OCI-LY7 (cell line): ENCODE measurements at regions not wholly inside any gene's neighbourhood (a gene's known extent, or its start where the extent isn't known, plus 50 kb on each side); places are given as distances from the start of the nearest gene placed in this dataset.

Experiments
- BruUV-seq: library from RNA; stranded (reverse); fragments of 400-500 nt; replicated peaks from 2 replicates; lab custom pipeline; 2021; lab: Mats Ljungman, UMichigan
- CTCF ChIA-PET: fragments of 300-600 bp; sonication (Branson Sonifier 250); formaldehyde crosslinking; loops from one replicate; lab custom pipeline; 2022; ENCODE audit warnings: antibody characterized with exemption; ENCODE audit not compliant: unreplicated experiment; lab: Charles Lee
- POLR2A ChIA-PET: fragments of 300-600 bp; sonication (Branson Sonifier 250); formaldehyde crosslinking; loops from one replicate; lab custom pipeline; 2022; ENCODE audit warnings: antibody characterized with exemption; lab: Charles Lee
- DNase-seq: peaks from one replicate; pipeline ENCODE4 v3.0.0-alpha.2; 2015; ENCODE audit warnings: low spot score
- H2AFZ ChIP-seq: fragments of 200-600 bp; sonication (generic), shearing (Covaris generic); 2 replicates; pipeline ENCODE4 v1.6.1; 2014; ENCODE audit warnings: mild to moderate bottlenecking, antibody characterized with exemption, low read length, moderate library complexity
- H3K27ac ChIP-seq: fragments of 200-600 bp; sonication (generic); 2 replicates; pipeline ENCODE4 v1.5.1; 2014; ENCODE audit warnings: mixed run types, low read depth, mild to moderate bottlenecking, moderate library complexity, low read length, inconsistent platforms; ENCODE audit not compliant: poor library complexity, severe bottlenecking
- H3K36me3 ChIP-seq: fragments of 200-600 bp; sonication (generic); 2 replicates; pipeline ENCODE4 v1.6.1; 2014; ENCODE audit warnings: mild to moderate bottlenecking, antibody characterized with exemption, low read length, moderate library complexity, mixed read lengths; ENCODE audit not compliant: insufficient read depth
- H3K4me1 ChIP-seq: fragments of 200-600 bp; sonication (generic); 2 replicates; pipeline ENCODE4 v1.5.1; 2014; ENCODE audit warnings: mild to moderate bottlenecking, low read length; ENCODE audit not compliant: insufficient read depth, poor library complexity, severe bottlenecking
- H3K4me2 ChIP-seq: fragments of 200-600 bp; sonication (generic); 2 replicates; pipeline ENCODE4 v1.6.1; 2014; ENCODE audit warnings: mild to moderate bottlenecking, low read length
- H3K4me3 ChIP-seq: fragments of 200-600 bp; sonication (generic); 2 replicates; pipeline ENCODE4 v1.5.1; 2014; ENCODE audit warnings: mild to moderate bottlenecking, low read depth, low read length; ENCODE audit not compliant: poor library complexity, severe bottlenecking
- H3K79me2 ChIP-seq: fragments of 200-600 bp; sonication (generic); 2 replicates; pipeline ENCODE4 v1.6.1; 2016; ENCODE audit warnings: low read depth, mild to moderate bottlenecking, low read length, moderate library complexity, mixed read lengths; ENCODE audit not compliant: insufficient read depth
- H3K9me2 ChIP-seq: fragments of 200-600 bp; sonication (generic); 2 replicates; pipeline ENCODE4 v1.6.1; 2016; ENCODE audit warnings: mild to moderate bottlenecking, low read length, mixed read lengths; ENCODE audit not compliant: insufficient read depth
- H3K9me3 ChIP-seq: fragments of 200-600 bp; sonication (generic); 2 replicates; pipeline ENCODE4 v1.6.1; 2014; ENCODE audit warnings: mild to moderate bottlenecking, mixed run types, low read length, mixed read lengths
- H4K20me1 ChIP-seq: fragments of 200-600 bp; sonication (generic); 2 replicates; pipeline ENCODE4 v1.6.1; 2014; ENCODE audit warnings: mild to moderate bottlenecking, antibody characterized with exemption, low read length, moderate library complexity, mixed read lengths; ENCODE audit not compliant: insufficient read depth
- CTCF ChIP-seq: fragments of 200-600 bp; sonication (generic); conservative IDR thresholded peaks from 2 replicates; pipeline ENCODE4 v1.5.1; 2014; ENCODE audit warnings: mild to moderate bottlenecking, antibody characterized with exemption, low read length, moderate library complexity, mixed read lengths
- EZH2phosphoT487 ChIP-seq: fragments of 200-600 bp; sonication (generic); IDR thresholded peaks from 2 replicates; pipeline ENCODE4 v1.6.1; 2018; ENCODE audit warnings: low read depth, borderline replicate concordance, mild to moderate bottlenecking, mixed run types, antibody characterized with exemption, low read length, moderate library complexity, mixed read lengths
- intact Hi-C: fragments of 100-400 bp; cut with micrococcal nuclease; formaldehyde crosslinking; loops from one replicate; pipeline ENCODE4 v1.10.0; 2022; ENCODE audit not compliant: unreplicated experiment

GRCh38 chr22:49112176-49112575, 715.5 kb downstream of the BRD1 start:
- no peak overlapping the region for H3K4me2 ChIP-seq
- no peaks in the 10 kb centered on the region for H3K4me1 ChIP-seq
- H2AFZ ChIP-seq, result no peak overlapping the region
- H3K27ac ChIP-seq, result no peak overlapping the region
- H3K36me3 ChIP-seq, result no peaks in the 10 kb centered on the region
- H3K79me2 ChIP-seq, result no peaks in the 10 kb centered on the region
- no peak for DNase-seq
- TF ChIP-seq CTCF, result no peak
- TF ChIP-seq EZH2phosphoT487, result no peak
- ChIA-PET CTCF (no interaction called here), POLR2A (no interaction called here)
- H3K4me3 ChIP-seq, result no peak overlapping the region
- H3K9me2 ChIP-seq, result no peaks in the 10 kb centered on the region
- BruUV-seq, result no TSS peak
- H4K20me1 ChIP-seq, result no peaks in the 10 kb centered on the region
- intact Hi-C loops, result no loop called here
- no peaks in the 10 kb centered on the region for H3K9me3 ChIP-seq

GRCh38 chr22:49111085-49111484, 716.6 kb downstream of the BRD1 start:
- ChIA-PET CTCF (no interaction called here), POLR2A (no interaction called here)
- H3K79me2 ChIP-seq, result no peaks in the 10 kb centered on the region
- intact Hi-C loops, result no loop called here
- BruUV-seq, result no TSS peak
- no peaks in the 10 kb centered on the region for H3K4me1 ChIP-seq
- no peak for DNase-seq
- H3K4me2 ChIP-seq, result no peak overlapping the region
- TF ChIP-seq CTCF, result no peak
- no peak for TF ChIP-seq EZH2phosphoT487
- H3K27ac ChIP-seq, result no peak overlapping the region
- no peaks in the 10 kb centered on the region for H4K20me1 ChIP-seq
- no peak overlapping the region for H3K4me3 ChIP-seq
- H3K9me2 ChIP-seq, result no peaks in the 10 kb centered on the region
- H3K9me3 ChIP-seq, result no peaks in the 10 kb centered on the region
- H3K36me3 ChIP-seq, result no peaks in the 10 kb centered on the region
- no peak overlapping the region for H2AFZ ChIP-seq

GRCh38 chr22:49108636-49109315, 718.9 kb downstream of the BRD1 start:
- POLR2A ChIA-PET, result no interaction called here
- intact Hi-C loops, result no loop called here
- BruUV-seq, result no TSS peak
- Histone ChIP-seq H3K9me3 (no peaks in the 10 kb centered on the region), H3K79me2 (no peaks in the 10 kb centered on the region), H3K9me2 (no peaks in the 10 kb centered on the region), H3K4me2 (no peak overlapping the region), H2AFZ (no peak overlapping the region), H3K36me3 (no peaks in the 10 kb centered on the region), H4K20me1 (no peaks in the 10 kb centered on the region), H3K27ac (no peak overlapping the region), H3K4me1 (no peaks in the 10 kb centered on the region), H3K4me3 (no peak overlapping the region)
- no peak for TF ChIP-seq CTCF
- no peak for TF ChIP-seq EZH2phosphoT487
- CTCF ChIA-PET, result no interaction called here
- no peak for DNase-seq
